ENCODE measurements at regions not wholly inside any gene's neighbourhood (a gene's known extent, or its start where the extent isn't known, plus 50 kb on each side); places are given as distances from the start of the nearest gene placed in this dataset.

GRCh38 chr9:73219985-73220626 is 68.4 kb downstream of the ANXA1 start:
- no peak overlapping the region for H3K27ac Mint-ChIP-seq
- CTCF ChIA-PET: no interaction called here
- peaks cover 36% of the 10 kb centered on the region for H3K27me3 Mint-ChIP-seq
- no peak for DNase-seq
- no peaks in the 10 kb centered on the region for H3K9me3 Mint-ChIP-seq (ENCODE audit: low read depth)
- peaks cover 4% of the 10 kb centered on the region for H3K4me1 Mint-ChIP-seq
- ATAC-seq: peak; percentile 61
- H3K36me3 Mint-ChIP-seq: no peaks in the 10 kb centered on the region
- no peak overlapping the region for H3K4me3 Mint-ChIP-seq

GRCh38 chr9:73223594-73223993 is 71.9 kb downstream of the ANXA1 start:
- CTCF ChIA-PET: no interaction called here
- Mint-ChIP-seq H3K27me3 (peaks cover 24% of the 10 kb centered on the region), H3K4me3 (no peak overlapping the region), H3K27ac (no peak overlapping the region), H3K4me1 (peaks cover 6% of the 10 kb centered on the region), H3K9me3 (ENCODE audit: low read depth) (no peaks in the 10 kb centered on the region), H3K36me3 (no peaks in the 10 kb centered on the region)
- no peak for ATAC-seq
- DNase-seq: no peak

- Mint-ChIP-seq H3K27ac (no peak overlapping the region), H3K9me3 (ENCODE audit: low read depth) (no peaks in the 10 kb centered on the region), H3K4me1 (peaks cover 21% of the 10 kb centered on the region), H3K36me3 (no peaks in the 10 kb centered on the region), H3K27me3 (peaks cover 17% of the 10 kb centered on the region), H3K4me3 (no peak overlapping the region)
- ATAC-seq (peak; percentile 27), DNase-seq (no peak)
- CTCF ChIA-PET: interaction anchor here (0.8 kb wide), 1 partner anchor 29 kb away, joined by 4 read pairs; no protein-coding TSS in a partner anchor
Observed at GRCh38 chr9:73229543-73229942, 77.9 kb downstream of the ANXA1 start.

GRCh38 chr9:73230251-73230650 is 78.6 kb downstream of the ANXA1 start:
- no peak overlapping the region for H3K4me3 Mint-ChIP-seq
- DNase-seq (no peak), ATAC-seq (no peak)
- no peak overlapping the region for H3K27ac Mint-ChIP-seq
- no peaks in the 10 kb centered on the region for H3K36me3 Mint-ChIP-seq
- H3K27me3 Mint-ChIP-seq: peaks cover 17% of the 10 kb centered on the region
- CTCF ChIA-PET: no interaction called here
- H3K4me1 Mint-ChIP-seq: peaks cover 21% of the 10 kb centered on the region
- H3K9me3 Mint-ChIP-seq (ENCODE audit: low read depth): no peaks in the 10 kb centered on the region

- peaks cover 21% of the 10 kb centered on the region for H3K4me1 Mint-ChIP-seq
- CTCF ChIA-PET: no interaction called here
- no peak overlapping the region for H3K27ac Mint-ChIP-seq
- no peaks in the 10 kb centered on the region for H3K36me3 Mint-ChIP-seq
- H3K27me3 Mint-ChIP-seq: peaks cover 20% of the 10 kb centered on the region
- DNase-seq (no peak), ATAC-seq (no peak)
- H3K4me3 Mint-ChIP-seq: no peak overlapping the region
- no peaks in the 10 kb centered on the region for H3K9me3 Mint-ChIP-seq (ENCODE audit: low read depth)
Observed at GRCh38 chr9:73231203-73231602, 79.5 kb downstream of the ANXA1 start.

- CTCF ChIA-PET: no interaction called here
Observed at GRCh38 chr9:73233359-73234007, 81.8 kb downstream of the ANXA1 start.

GRCh38 chr9:73234008-73234360 is 82.3 kb downstream of the ANXA1 start:
- ATAC-seq (no peak), DNase-seq (no peak)
- Mint-ChIP-seq H3K9me3 (ENCODE audit: low read depth) (no peaks in the 10 kb centered on the region), H3K27me3 (peaks cover 21% of the 10 kb centered on the region), H3K27ac (no peak overlapping the region), H3K36me3 (no peaks in the 10 kb centered on the region), H3K4me1 (peaks cover 19% of the 10 kb centered on the region), H3K4me3 (no peak overlapping the region)
- CTCF ChIA-PET: no interaction called here

More at GRCh38 chr9:73233359-73234007, 81.8 kb downstream of the ANXA1 start:
- ATAC-seq (no peak), DNase-seq (no peak)
- Mint-ChIP-seq H3K4me1 (peaks cover 20% of the 10 kb centered on the region), H3K27ac (no peak overlapping the region), H3K36me3 (no peaks in the 10 kb centered on the region), H3K9me3 (ENCODE audit: low read depth) (no peaks in the 10 kb centered on the region), H3K4me3 (no peak overlapping the region), H3K27me3 (peaks cover 21% of the 10 kb centered on the region)

- no peak for DNase-seq
- H3K4me3 Mint-ChIP-seq: no peak overlapping the region
- H3K4me1 Mint-ChIP-seq: no peaks in the 10 kb centered on the region
- H3K9me3 Mint-ChIP-seq (ENCODE audit: low read depth): no peaks in the 10 kb centered on the region
- no peak for ATAC-seq
- H3K36me3 Mint-ChIP-seq: no peaks in the 10 kb centered on the region
- H3K27ac Mint-ChIP-seq: no peak overlapping the region
- peaks cover 21% of the 10 kb centered on the region for H3K27me3 Mint-ChIP-seq
- CTCF ChIA-PET: no interaction called here
Observed at GRCh38 chr9:73237140-73237539, 85.5 kb downstream of the ANXA1 start.

GRCh38 chr9:73239570-73240265 is 88.1 kb downstream of the ANXA1 start:
- CTCF ChIA-PET: no interaction called here
- H3K4me1 Mint-ChIP-seq: no peaks in the 10 kb centered on the region
- H3K9me3 Mint-ChIP-seq (ENCODE audit: low read depth): no peaks in the 10 kb centered on the region
- ATAC-seq (no peak), DNase-seq (no peak)
- H3K27ac Mint-ChIP-seq: no peak overlapping the region
- H3K36me3 Mint-ChIP-seq: no peaks in the 10 kb centered on the region
- peaks cover 20% of the 10 kb centered on the region for H3K27me3 Mint-ChIP-seq
- H3K4me3 Mint-ChIP-seq: no peak overlapping the region

GRCh38 chr9:73243078-73243477 is 91.4 kb downstream of the ANXA1 start:
- peaks cover 15% of the 10 kb centered on the region for H3K27me3 Mint-ChIP-seq
- CTCF ChIA-PET: no interaction called here
- H3K27ac Mint-ChIP-seq: no peak overlapping the region
- no peaks in the 10 kb centered on the region for H3K36me3 Mint-ChIP-seq
- ATAC-seq: no peak
- no peaks in the 10 kb centered on the region for H3K4me1 Mint-ChIP-seq
- DNase-seq: no peak
- no peaks in the 10 kb centered on the region for H3K9me3 Mint-ChIP-seq (ENCODE audit: low read depth)
- H3K4me3 Mint-ChIP-seq: no peak overlapping the region

- H3K9me3 Mint-ChIP-seq (ENCODE audit: low read depth): no peaks in the 10 kb centered on the region
- CTCF ChIA-PET: no interaction called here
Observed at GRCh38 chr9:73259086-73259696, 107.5 kb downstream of the ANXA1 start.

GRCh38 chr9:73260506-73260905 is 108.8 kb downstream of the ANXA1 start:
- Mint-ChIP-seq H3K27ac (no peak overlapping the region), H3K27me3 (no peaks in the 10 kb centered on the region), H3K36me3 (no peaks in the 10 kb centered on the region), H3K9me3 (ENCODE audit: low read depth) (no peaks in the 10 kb centered on the region), H3K4me3 (no peak overlapping the region), H3K4me1 (no peaks in the 10 kb centered on the region)
- CTCF ChIA-PET: no interaction called here
- DNase-seq: no peak
- ATAC-seq: no peak

More at GRCh38 chr9:73259086-73259696, 107.5 kb downstream of the ANXA1 start:
- H3K27ac Mint-ChIP-seq: no peak overlapping the region
- H3K27me3 Mint-ChIP-seq: no peaks in the 10 kb centered on the region
- no peaks in the 10 kb centered on the region for H3K36me3 Mint-ChIP-seq
- H3K4me3 Mint-ChIP-seq: no peak overlapping the region
- H3K4me1 Mint-ChIP-seq: no peaks in the 10 kb centered on the region
- DNase-seq: no peak
- ATAC-seq: no peak

- Mint-ChIP-seq H3K9me3 (ENCODE audit: low read depth) (no peaks in the 10 kb centered on the region), H3K4me3 (no peak overlapping the region), H3K36me3 (no peaks in the 10 kb centered on the region), H3K27ac (no peak overlapping the region), H3K4me1 (no peaks in the 10 kb centered on the region), H3K27me3 (no peaks in the 10 kb centered on the region)
- DNase-seq (no peak), ATAC-seq (no peak)
- CTCF ChIA-PET: no interaction called here
Observed at GRCh38 chr9:73264631-73265030, 113.0 kb downstream of the ANXA1 start.

- ATAC-seq (no peak), DNase-seq (no peak)
- no peaks in the 10 kb centered on the region for H3K9me3 Mint-ChIP-seq (ENCODE audit: low read depth)
- H3K27ac Mint-ChIP-seq: no peak overlapping the region
- H3K4me3 Mint-ChIP-seq: no peak overlapping the region
- CTCF ChIA-PET: no interaction called here
- H3K4me1 Mint-ChIP-seq: no peaks in the 10 kb centered on the region
- H3K36me3 Mint-ChIP-seq: no peaks in the 10 kb centered on the region
- no peaks in the 10 kb centered on the region for H3K27me3 Mint-ChIP-seq
Observed at GRCh38 chr9:73265876-73266275, 114.2 kb downstream of the ANXA1 start.
